Sigmoid colon (tissue), 6 donors: ENCODE measurements at regions not wholly inside any gene's neighbourhood (a gene's known extent, or its start where the extent isn't known, plus 50 kb on each side); places are given as distances from the start of the nearest gene placed in this dataset.

Experiments
- DNase-seq: peaks from one replicate; pipeline ENCODE4 v3.0.0-alpha.2; 2019
- H3K27ac ChIP-seq, 4 donors: fragments of 200-600 bp; sonication (generic); one replicate each; pipeline ENCODE4 v1.5.1; 2016 to 2019; ENCODE audit warnings: mild to moderate bottlenecking in 1 of 4
- H3K27me3 ChIP-seq, 3 donors: fragments of 200-600 bp; sonication (generic); one replicate each; pipeline ENCODE4 v1.5.1; 2019; ENCODE audit warnings: mild to moderate bottlenecking in 1 of 3
- H3K36me3 ChIP-seq, 4 donors: fragments of 200-600 bp; sonication (generic); one replicate each; pipeline ENCODE4 v1.5.1; 2016 to 2019
- H3K4me1 ChIP-seq, 4 donors: fragments of 200-600 bp; sonication (generic); one replicate each; pipeline ENCODE4 v1.5.1; 2017 to 2019
- H3K4me3 ChIP-seq, 4 donors: fragments of 200-600 bp; sonication (generic); one replicate each; pipeline ENCODE4 v1.5.1; 2017 to 2019; ENCODE audit warnings: mild to moderate bottlenecking in 2 of 4, moderate library complexity in 1 of 4
- H3K9me3 ChIP-seq, 4 donors: fragments of 200-600 bp in 3 of 4; sonication (generic) in 3 of 4; one replicate each; pipeline versions ENCODE4 v1.5.1 to v1.6.1; 2013 to 2019
- EP300 ChIP-seq, 4 donors: sonication (generic); formaldehyde crosslinking; IDR thresholded peaks; one replicate each; pipeline ENCODE4 v1.6.1; 2017; ENCODE audit warnings: antibody characterized with exemption in 4 of 4
- POLR2A ChIP-seq, 2 donors: fragments of 450-650 bp; IDR thresholded peaks; one replicate each; pipeline ENCODE4 v1.6.1; 2016; ENCODE audit warnings: antibody characterized with exemption in 2 of 2, mild to moderate bottlenecking in 2 of 2, moderate library complexity in 2 of 2
- POLR2AphosphoS5 ChIP-seq, 4 donors: sonication (generic); formaldehyde crosslinking; IDR thresholded peaks; one replicate each; pipeline ENCODE4 v1.6.1; 2017; ENCODE audit warnings: antibody characterized with exemption in 4 of 4
- WGBS, 2 donors: extraction: QIAGEN DNeasy Blood & Tissue Kit; methylation state at CpG; one replicate each; pipeline ENCODE4 v1.1.7; 2013; 5-methylcytosine and 5-hydroxymethylcytosine counted together
- intact Hi-C: fragments of 100-400 bp; cut with DNase I; formaldehyde crosslinking; loops from one replicate; pipeline ENCODE4 v1.15.1; 2023
- TF ChIP-seq, protein P1 (sequence below), 4 experiments: fragments of 450-650 bp in 3 of 4; fragments of 200-600 bp in 1 of 4; IDR thresholded peaks; one replicate each; pipeline ENCODE4 v1.5.1; 2016 to 2019; ENCODE audit warnings: antibody characterized with exemption in 4 of 4, mild to moderate bottlenecking in 3 of 4, moderate library complexity in 2 of 4
- donor health status: healthy with polysubstance abuse.
- donor health status: healthy.

GRCh38 chr5:74155501-74155900 lies 485.0 kb downstream of the ENC1 start:
- intact Hi-C loops: no loop called here
- TF ChIP-seq POLR2A (IDR thresholded peaks at IDR 0.05): no peak
- no peak for TF ChIP-seq EP300 (IDR thresholded peaks at IDR 0.05)
- no peak for TF ChIP-seq POLR2AphosphoS5 (IDR thresholded peaks at IDR 0.05)
- TF ChIP-seq, protein P1, sequence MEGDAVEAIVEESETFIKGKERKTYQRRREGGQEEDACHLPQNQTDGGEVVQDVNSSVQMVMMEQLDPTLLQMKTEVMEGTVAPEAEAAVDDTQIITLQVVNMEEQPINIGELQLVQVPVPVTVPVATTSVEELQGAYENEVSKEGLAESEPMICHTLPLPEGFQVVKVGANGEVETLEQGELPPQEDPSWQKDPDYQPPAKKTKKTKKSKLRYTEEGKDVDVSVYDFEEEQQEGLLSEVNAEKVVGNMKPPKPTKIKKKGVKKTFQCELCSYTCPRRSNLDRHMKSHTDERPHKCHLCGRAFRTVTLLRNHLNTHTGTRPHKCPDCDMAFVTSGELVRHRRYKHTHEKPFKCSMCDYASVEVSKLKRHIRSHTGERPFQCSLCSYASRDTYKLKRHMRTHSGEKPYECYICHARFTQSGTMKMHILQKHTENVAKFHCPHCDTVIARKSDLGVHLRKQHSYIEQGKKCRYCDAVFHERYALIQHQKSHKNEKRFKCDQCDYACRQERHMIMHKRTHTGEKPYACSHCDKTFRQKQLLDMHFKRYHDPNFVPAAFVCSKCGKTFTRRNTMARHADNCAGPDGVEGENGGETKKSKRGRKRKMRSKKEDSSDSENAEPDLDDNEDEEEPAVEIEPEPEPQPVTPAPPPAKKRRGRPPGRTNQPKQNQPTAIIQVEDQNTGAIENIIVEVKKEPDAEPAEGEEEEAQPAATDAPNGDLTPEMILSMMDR (IDR thresholded peaks at IDR 0.05): no peak
- 84 to 90% methylated on average over 1 of the region's 1 CpG for WGBS, 2 donors

DNA sequence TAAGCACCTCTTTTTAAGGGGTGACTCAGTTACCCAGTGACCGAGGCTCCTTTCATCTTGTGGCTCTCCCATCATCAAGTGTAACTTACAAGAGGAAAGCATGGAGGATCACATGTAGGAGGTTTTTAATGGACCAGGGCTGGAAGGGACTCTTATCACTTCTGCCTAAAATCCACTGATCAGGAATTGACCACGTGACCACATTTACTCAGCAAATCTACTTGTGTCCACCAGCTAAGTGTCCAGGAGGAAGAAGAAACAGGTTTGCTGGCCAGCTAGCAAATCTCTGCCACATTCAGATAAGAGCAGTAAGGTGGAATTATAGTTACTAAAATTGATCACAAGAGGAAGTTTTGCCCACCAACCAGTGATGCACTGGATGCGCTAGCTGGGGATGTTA lies 486.0 kb downstream of the ENC1 start:
- no peaks in the 10 kb centered on the region for H3K9me3 ChIP-seq
- DNase-seq: no peak
- H3K27me3 ChIP-seq: no peaks in the 10 kb centered on the region
- no peak overlapping the region for H3K4me3 ChIP-seq
- TF ChIP-seq EP300 (IDR thresholded peaks at IDR 0.05): no peak
- TF ChIP-seq, protein P1 (IDR thresholded peaks at IDR 0.05): no peak
- no peak for TF ChIP-seq POLR2A (IDR thresholded peaks at IDR 0.05)
- TF ChIP-seq POLR2AphosphoS5 (IDR thresholded peaks at IDR 0.05): no peak
- 79 to 80% methylated on average over 3 of the region's 3 CpGs for WGBS, 2 donors
- no peaks in the 10 kb centered on the region for H3K36me3 ChIP-seq
- no peak overlapping the region for H3K27ac ChIP-seq
- H3K4me1 ChIP-seq: peaks cover 0 to 7% (median 2%) of the 10 kb centered on the region in 4 donors
- intact Hi-C loops: no loop called here

More at GRCh38 chr5:74155501-74155900, 485.0 kb downstream of the ENC1 start:
- Histone ChIP-seq H3K4me3 (no peak overlapping the region), H3K27me3 (no peaks in the 10 kb centered on the region), H3K36me3 (no peaks in the 10 kb centered on the region), H3K27ac (no peak overlapping the region), H3K9me3 (no peaks in the 10 kb centered on the region), H3K4me1 (no peaks in the 10 kb centered on the region)
- DNase-seq: no peak

DNA sequence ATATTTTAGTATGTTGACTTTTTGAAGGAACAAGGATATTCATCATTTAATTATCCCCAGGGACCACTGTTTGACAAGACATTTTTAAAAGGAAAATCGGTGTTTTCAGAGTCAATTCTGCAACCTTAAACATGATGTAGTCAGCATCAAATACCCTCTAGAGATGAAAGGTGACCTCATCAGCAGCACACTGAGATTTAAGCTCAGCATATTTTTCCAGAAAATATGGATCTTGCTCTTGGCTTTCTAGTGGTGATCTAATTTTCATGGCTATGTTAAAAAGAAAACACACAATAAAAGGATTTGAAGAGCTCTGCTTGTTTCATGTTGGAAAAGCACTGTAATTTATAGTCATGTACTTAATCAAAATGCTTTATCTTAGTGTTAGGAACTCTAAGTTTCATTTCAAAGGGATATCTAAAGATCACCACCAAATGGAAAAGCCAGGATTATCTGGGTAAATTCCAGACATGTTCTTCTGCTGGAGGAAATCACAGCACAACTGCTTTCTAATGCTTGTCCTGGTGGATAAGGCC lies 487.2 kb downstream of the ENC1 start:
- DNase-seq: no peak
- Histone ChIP-seq H3K27me3 (no peaks in the 10 kb centered on the region), H3K36me3 (no peaks in the 10 kb centered on the region), H3K4me1 (peaks cover 0 to 19% (median 5%) of the 10 kb centered on the region in 4 donors), H3K9me3 (no peaks in the 10 kb centered on the region), H3K27ac (no peak overlapping the region), H3K4me3 (no peak overlapping the region)
- TF ChIP-seq EP300 (IDR thresholded peaks at IDR 0.05) (no peak), POLR2A (IDR thresholded peaks at IDR 0.05) (no peak), POLR2AphosphoS5 (IDR thresholded peaks at IDR 0.05) (no peak)
- TF ChIP-seq, protein P1 (IDR thresholded peaks at IDR 0.05): no peak
- intact Hi-C loops: no loop called here
- WGBS, 2 donors: 82 to 88% methylated on average over 1 of the region's 1 CpG

- DNase-seq: no peak
- Histone ChIP-seq H3K27me3 (no peaks in the 10 kb centered on the region), H3K27ac (peak overlapping the region in 1 of 4 donors; percentile 9), H3K4me3 (no peak overlapping the region), H3K4me1 (peaks cover 0 to 20% (median 5%) of the 10 kb centered on the region in 4 donors), H3K36me3 (no peaks in the 10 kb centered on the region), H3K9me3 (no peaks in the 10 kb centered on the region)
- intact Hi-C loops: no loop called here
- 83 to 86% methylated on average over 6 of the region's 6 CpGs for WGBS, 2 donors
- TF ChIP-seq POLR2A (IDR thresholded peaks at IDR 0.05) (no peak), EP300 (IDR thresholded peaks at IDR 0.05) (no peak), POLR2AphosphoS5 (IDR thresholded peaks at IDR 0.05) (no peak)
- TF ChIP-seq, protein P1 (IDR thresholded peaks at IDR 0.05): no peak
These were observed 487.8 kb downstream of the ENC1 start for GRCh38 chr5:74152625-74153254.
